ENCODE measurements at regions not wholly inside any gene's neighbourhood (a gene's known extent, or its start where the extent isn't known, plus 50 kb on each side); places are given as distances from the start of the nearest gene placed in this dataset.

GRCh38 chr1:185489406-185489805 is 172.4 kb upstream of the IVNS1ABP start:
- FAIRE-seq (no peak), DNase-seq (ENCODE audit: insufficient read length) (no peak)

GRCh38 chr1:185488808-185489207 is 171.8 kb upstream of the IVNS1ABP start:
- DNase-seq (ENCODE audit: insufficient read length) = no peak
- no peak for FAIRE-seq
- TF ChIP-seq TAF1 (IDR thresholded peaks at IDR 0.05; ENCODE audit: borderline replicate concordance, low read depth, low read length) = no peak

More at GRCh38 chr1:185489406-185489805, 172.4 kb upstream of the IVNS1ABP start:
- TF ChIP-seq POLR2A (IDR thresholded peaks at IDR 0.05; ENCODE audit: low read depth, low read length) (no peak), POLR2AphosphoS5 (IDR thresholded peaks at IDR 0.05; ENCODE audit: low read depth, low read length) (no peak), TAF1 (IDR thresholded peaks at IDR 0.05; ENCODE audit: borderline replicate concordance, low read depth, low read length) (no peak)

GRCh38 chr1:185487936-185488335 is 170.9 kb upstream of the IVNS1ABP start:
- FAIRE-seq (no peak), DNase-seq (ENCODE audit: insufficient read length) (no peak)
- TF ChIP-seq TAF1 (IDR thresholded peaks at IDR 0.05; ENCODE audit: borderline replicate concordance, low read depth, low read length) = no peak
- no peak for TF ChIP-seq POLR2AphosphoS5 (IDR thresholded peaks at IDR 0.05; ENCODE audit: low read depth, low read length)
- TF ChIP-seq POLR2A (IDR thresholded peaks at IDR 0.05; ENCODE audit: low read depth, low read length) = no peak

- no peak for TF ChIP-seq POLR2A (IDR thresholded peaks at IDR 0.05; ENCODE audit: low read depth, low read length)
- TF ChIP-seq TAF1 (IDR thresholded peaks at IDR 0.05; ENCODE audit: borderline replicate concordance, low read depth, low read length) = no peak
- TF ChIP-seq POLR2AphosphoS5 (IDR thresholded peaks at IDR 0.05; ENCODE audit: low read depth, low read length) = no peak
- FAIRE-seq (no peak), DNase-seq (ENCODE audit: insufficient read length) (no peak)
Observed at GRCh38 chr1:185487026-185487425, 170.0 kb upstream of the IVNS1ABP start.

- no peak for FAIRE-seq
- TF ChIP-seq POLR2A (IDR thresholded peaks at IDR 0.05; ENCODE audit: low read depth, low read length) = no peak
- no peak for TF ChIP-seq POLR2AphosphoS5 (IDR thresholded peaks at IDR 0.05; ENCODE audit: low read depth, low read length)
- no peak for TF ChIP-seq TAF1 (IDR thresholded peaks at IDR 0.05; ENCODE audit: borderline replicate concordance, low read depth, low read length)
- DNase-seq (ENCODE audit: insufficient read length) = no peak
Observed at GRCh38 chr1:185486346-185486745, 169.3 kb upstream of the IVNS1ABP start.

- TF ChIP-seq POLR2A (IDR thresholded peaks at IDR 0.05; ENCODE audit: low read depth, low read length) = no peak
- no peak for TF ChIP-seq POLR2AphosphoS5 (IDR thresholded peaks at IDR 0.05; ENCODE audit: low read depth, low read length)
- no peak for TF ChIP-seq TAF1 (IDR thresholded peaks at IDR 0.05; ENCODE audit: borderline replicate concordance, low read depth, low read length)
- DNase-seq (ENCODE audit: insufficient read length) = no peak
- FAIRE-seq = no peak
Observed at GRCh38 chr1:185483664-185484450, 166.8 kb upstream of the IVNS1ABP start.

GRCh38 chr1:185483217-185483616 is 166.2 kb upstream of the IVNS1ABP start:
- no peak for TF ChIP-seq POLR2A (IDR thresholded peaks at IDR 0.05; ENCODE audit: low read depth, low read length)
- no peak for TF ChIP-seq TAF1 (IDR thresholded peaks at IDR 0.05; ENCODE audit: borderline replicate concordance, low read depth, low read length)
- no peak for TF ChIP-seq POLR2AphosphoS5 (IDR thresholded peaks at IDR 0.05; ENCODE audit: low read depth, low read length)
- DNase-seq (ENCODE audit: insufficient read length) (no peak), FAIRE-seq (no peak)

- TF ChIP-seq TAF1 (IDR thresholded peaks at IDR 0.05; ENCODE audit: borderline replicate concordance, low read depth, low read length) (no peak), POLR2A (IDR thresholded peaks at IDR 0.05; ENCODE audit: low read depth, low read length) (no peak), POLR2AphosphoS5 (IDR thresholded peaks at IDR 0.05; ENCODE audit: low read depth, low read length) (no peak)
- FAIRE-seq = no peak
- no peak for DNase-seq (ENCODE audit: insufficient read length)
Observed at GRCh38 chr1:185480545-185480944, 163.5 kb upstream of the IVNS1ABP start.

GRCh38 chr1:185479796-185480195 is 162.8 kb upstream of the IVNS1ABP start:
- no peak for TF ChIP-seq TAF1 (IDR thresholded peaks at IDR 0.05; ENCODE audit: borderline replicate concordance, low read depth, low read length)
- TF ChIP-seq POLR2AphosphoS5 (IDR thresholded peaks at IDR 0.05; ENCODE audit: low read depth, low read length) = no peak
- TF ChIP-seq POLR2A (IDR thresholded peaks at IDR 0.05; ENCODE audit: low read depth, low read length) = no peak
- DNase-seq (ENCODE audit: insufficient read length) = no peak
- FAIRE-seq = no peak

- no peak for DNase-seq (ENCODE audit: insufficient read length)
- no peak for TF ChIP-seq POLR2AphosphoS5 (IDR thresholded peaks at IDR 0.05; ENCODE audit: low read depth, low read length)
- no peak for TF ChIP-seq POLR2A (IDR thresholded peaks at IDR 0.05; ENCODE audit: low read depth, low read length)
- no peak for TF ChIP-seq TAF1 (IDR thresholded peaks at IDR 0.05; ENCODE audit: borderline replicate concordance, low read depth, low read length)
- FAIRE-seq = no peak
Observed at GRCh38 chr1:185478877-185479276, 161.8 kb upstream of the IVNS1ABP start.

GRCh38 chr1:185477638-185478580 is 160.9 kb upstream of the IVNS1ABP start:
- TF ChIP-seq POLR2AphosphoS5 (IDR thresholded peaks at IDR 0.05; ENCODE audit: low read depth, low read length) = no peak
- no peak for TF ChIP-seq TAF1 (IDR thresholded peaks at IDR 0.05; ENCODE audit: borderline replicate concordance, low read depth, low read length)
- no peak for TF ChIP-seq POLR2A (IDR thresholded peaks at IDR 0.05; ENCODE audit: low read depth, low read length)
- FAIRE-seq (no peak), DNase-seq (ENCODE audit: insufficient read length) (no peak)
